Fibroblast of skin of scalp (primary cell): ENCODE measurements at regions not wholly inside any gene's neighbourhood (a gene's known extent, or its start where the extent isn't known, plus 50 kb on each side); places are given as distances from the start of the nearest gene placed in this dataset.
"Not testable (repeated sequence)": the region's sequence is repeated elsewhere in the genome, so short reads cannot be mapped to it uniquely, and the experiment has no call there.

ENCODE experiments used
- DNase-seq: peaks from one replicate; pipeline ENCODE4 v3.0.0-alpha.2; 2013

GRCh38 chr7:16265863-16266458 lies 155.4 kb downstream of the CRPPA start:
- DNase-seq: no peak

DNA sequence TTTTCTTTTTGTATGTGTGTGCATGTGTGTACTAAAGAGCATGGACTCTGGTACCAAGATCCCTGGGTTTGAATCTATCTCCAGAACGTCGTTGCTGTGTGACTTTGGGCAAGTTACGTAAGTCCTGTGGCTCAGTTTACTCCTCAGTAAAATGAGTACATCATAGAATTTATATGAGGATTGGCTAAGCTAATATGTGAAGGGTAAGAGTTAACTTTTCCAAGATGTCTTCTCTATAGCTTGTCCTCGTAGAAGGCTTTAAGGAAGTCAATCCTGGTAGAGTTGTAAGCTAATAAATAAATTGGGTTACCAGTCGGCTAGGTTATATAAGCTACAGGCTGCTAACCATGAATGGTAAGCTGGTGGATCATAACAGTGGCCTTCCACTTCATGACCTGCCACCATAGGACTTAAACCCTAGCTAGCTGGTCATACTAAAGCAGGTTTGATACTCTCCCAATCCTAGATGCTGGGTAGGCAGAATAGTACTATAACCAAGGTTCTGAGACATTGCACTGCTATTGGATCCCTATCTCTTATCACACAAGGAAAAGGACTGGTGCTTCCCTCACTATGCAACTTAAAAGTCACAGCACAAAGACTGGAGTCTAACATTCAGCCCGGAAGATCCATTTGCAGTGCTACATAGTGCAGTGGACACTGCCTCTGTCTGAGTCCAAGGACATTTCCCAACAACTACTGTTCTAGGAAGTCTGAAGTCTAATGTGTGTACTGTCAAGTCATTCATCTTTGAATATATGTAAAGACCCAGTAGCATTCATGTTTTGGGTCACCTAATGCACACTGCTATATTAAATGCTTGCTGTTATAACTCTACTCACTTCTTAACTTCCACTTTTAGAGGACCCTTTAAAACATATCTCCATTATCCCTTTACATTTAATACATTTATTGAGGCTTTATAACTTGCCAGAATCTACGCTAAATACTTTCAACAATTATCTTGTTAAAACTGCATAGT lies 156.2 kb downstream of the CRPPA start:
- no peak for DNase-seq

DNA sequence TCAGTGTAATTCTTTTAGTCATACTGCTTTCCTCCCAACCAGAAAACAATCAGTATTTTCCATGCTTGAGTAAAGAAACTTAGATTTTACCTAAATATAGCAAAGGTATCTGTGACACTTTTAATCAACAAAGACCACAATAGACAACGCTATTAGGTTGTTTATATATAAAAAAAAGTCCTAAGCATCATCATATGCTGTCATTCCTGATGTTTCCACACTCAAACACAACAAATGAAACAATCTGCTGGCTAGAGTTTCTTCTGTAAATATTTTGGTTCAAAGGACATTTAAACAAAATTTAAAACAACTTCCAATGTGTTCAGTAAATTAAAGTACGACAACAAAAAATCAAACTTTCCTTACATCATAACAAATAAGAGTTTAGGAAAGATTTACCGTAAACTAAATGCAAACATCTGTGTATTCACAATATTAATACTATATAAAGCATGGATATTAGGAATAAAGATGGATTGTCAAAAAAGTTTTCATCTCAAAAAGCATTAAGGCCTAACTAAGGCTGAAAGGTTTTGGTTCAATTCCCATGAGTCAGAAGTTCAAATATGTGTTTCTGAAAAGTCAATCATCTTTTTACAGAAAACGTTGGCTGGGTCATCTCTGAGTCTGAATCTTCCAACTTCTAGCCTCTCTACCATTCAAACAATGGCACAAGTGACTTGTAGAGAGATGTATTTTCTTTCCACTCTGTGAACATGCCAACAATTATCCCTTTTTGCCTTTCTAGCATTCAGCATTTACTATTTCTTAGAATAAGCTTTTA lies 157.1 kb downstream of the CRPPA start:
- no peak for DNase-seq

DNA sequence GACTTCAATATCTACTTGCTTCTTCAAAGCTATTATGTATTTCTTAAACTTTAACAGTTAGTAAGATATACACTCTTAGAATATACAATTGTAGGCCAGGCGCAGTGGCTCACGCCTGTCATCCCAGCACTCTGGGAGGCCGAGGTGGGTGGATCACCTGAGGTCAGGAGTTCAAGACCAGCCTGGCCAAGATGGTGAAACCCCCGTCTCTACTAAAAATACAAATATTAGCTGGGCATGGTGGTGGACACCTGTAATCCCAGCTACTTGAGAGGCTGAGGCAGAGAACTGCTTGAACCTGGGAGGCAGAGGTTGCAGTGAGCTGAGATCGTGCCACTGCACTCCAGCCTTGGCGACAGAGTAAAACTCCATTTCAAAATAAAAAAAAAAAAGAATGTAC lies 158.0 kb downstream of the CRPPA start:
- DNase-seq: not testable (repeated sequence)

DNA sequence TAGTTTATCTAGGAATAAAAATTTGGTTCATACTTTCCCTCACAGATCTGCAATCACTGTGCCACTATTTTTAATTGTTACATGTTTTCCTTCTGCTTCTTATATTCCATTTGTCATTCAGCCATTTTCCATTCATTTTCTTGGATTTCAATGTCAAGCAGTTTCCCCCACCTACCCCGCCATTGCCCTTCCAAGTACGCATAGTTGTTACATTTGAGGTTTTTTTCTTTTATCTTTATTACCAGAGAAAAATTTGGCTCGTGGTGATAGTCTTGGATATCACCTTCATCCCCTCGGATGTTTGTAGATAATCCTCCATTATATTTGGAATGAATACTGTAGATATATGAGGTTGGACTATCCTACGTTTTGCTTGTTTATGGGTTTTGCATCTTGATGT lies 159.7 kb downstream of the CRPPA start:
- no peak for DNase-seq

DNA sequence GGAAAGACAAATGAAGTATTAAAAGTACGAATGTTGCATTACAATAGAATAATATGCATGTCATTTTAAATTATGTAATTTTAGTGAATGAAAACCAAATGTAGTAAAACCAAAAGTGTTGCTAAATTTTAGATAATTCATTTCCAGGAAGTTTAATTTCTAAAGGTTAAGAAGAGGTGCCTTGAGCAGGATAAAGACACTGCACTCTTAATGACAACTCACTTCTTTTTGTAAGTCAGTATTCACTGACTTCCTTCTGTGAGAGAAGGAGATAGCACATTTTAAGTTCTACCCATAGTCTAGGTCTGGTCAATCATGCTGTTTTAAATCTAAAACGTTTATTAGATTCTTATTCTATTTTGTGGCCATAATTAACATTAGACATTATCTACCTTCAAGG lies 160.2 kb downstream of the CRPPA start:
- DNase-seq: no peak

DNA sequence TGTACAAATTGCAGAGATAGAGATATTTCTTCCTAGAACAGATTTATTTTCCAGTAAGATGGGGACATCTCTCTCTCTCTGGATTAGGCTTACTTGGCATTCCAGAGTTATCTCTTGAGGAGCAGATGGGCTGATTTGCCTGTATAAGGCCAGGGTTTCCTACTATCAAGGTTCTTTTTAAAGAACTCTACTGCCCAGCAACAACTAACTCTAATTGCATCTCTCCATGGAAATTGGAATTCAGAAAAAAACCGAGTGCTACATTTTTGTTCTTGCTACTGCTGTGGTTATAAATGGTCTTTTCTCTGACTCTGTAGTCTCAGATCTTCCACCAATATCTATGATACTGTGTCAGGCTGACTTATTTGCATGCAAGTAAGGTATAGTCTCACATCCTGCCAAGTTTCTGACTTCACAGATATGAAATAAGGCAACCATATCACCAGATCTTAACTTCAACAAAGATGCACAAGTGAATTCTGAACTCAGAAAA lies 161.1 kb downstream of the CRPPA start:
- DNase-seq: no peak

DNA sequence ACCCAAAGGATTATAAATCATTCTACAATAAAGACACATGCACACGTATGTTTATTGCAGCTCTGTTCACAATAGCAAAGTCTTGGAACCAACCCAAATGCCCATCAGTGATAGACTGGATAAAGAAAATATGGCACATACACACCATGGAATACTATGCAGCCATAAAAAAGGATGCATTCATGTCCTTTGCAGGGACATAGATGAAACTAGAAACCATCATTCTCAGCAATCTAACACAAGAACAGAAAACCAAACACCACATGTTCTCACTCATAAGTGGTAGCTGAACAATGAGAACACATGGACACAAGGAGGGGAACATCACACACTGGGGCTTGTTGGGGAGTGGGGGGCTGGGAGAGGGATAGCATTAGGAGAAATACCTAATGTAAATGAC lies 164.9 kb downstream of the CRPPA start:
- not testable (repeated sequence) for DNase-seq

DNA sequence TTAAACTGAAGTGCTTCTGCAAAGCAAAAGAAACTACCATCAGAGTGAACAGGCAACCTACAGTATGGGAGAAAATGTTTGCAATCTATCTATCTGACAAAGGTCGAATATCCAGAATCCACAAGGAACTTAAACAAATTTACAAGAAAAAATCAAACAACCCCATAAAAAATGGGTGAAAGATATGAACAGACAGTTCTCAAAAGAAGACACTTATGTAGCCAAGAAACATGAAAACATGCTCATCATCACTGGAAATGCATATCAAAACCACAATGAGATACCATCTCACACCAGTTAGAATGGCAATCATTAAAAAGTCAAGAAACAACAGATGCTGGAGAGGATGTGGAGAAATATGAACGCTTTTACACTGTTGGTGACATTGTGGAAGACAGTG lies 165.4 kb downstream of the CRPPA start:
- DNase-seq: not testable (repeated sequence)

GRCh38 chr7:16250655-16251054 lies 170.7 kb downstream of the CRPPA start:
- DNase-seq: not testable (repeated sequence)

GRCh38 chr7:16249204-16249603 lies 172.1 kb downstream of the CRPPA start:
- DNase-seq: not testable (repeated sequence)

DNA sequence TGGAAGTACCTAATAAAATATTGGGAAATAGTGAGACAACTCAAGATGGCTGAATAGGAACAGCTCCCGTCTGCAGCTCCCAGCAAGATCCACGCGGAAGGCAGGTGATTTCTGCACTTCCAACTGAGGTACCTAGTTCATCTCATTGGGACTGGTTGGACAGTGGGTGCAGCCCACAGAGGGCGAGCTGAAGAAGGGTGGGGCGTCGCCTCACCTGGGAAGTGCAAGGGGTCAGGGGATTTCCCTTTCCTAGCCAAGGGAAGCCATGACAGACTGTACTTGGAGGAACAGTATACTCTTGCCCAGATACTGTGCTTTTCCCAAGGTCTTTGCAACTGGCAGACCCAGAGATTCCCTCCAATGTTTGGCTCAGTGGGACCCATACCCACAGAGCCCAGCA lies 172.8 kb downstream of the CRPPA start:
- DNase-seq: not testable (repeated sequence)

- no peak for DNase-seq
Observed at GRCh38 chr7:16244469-16244868, 176.9 kb downstream of the CRPPA start.

DNA sequence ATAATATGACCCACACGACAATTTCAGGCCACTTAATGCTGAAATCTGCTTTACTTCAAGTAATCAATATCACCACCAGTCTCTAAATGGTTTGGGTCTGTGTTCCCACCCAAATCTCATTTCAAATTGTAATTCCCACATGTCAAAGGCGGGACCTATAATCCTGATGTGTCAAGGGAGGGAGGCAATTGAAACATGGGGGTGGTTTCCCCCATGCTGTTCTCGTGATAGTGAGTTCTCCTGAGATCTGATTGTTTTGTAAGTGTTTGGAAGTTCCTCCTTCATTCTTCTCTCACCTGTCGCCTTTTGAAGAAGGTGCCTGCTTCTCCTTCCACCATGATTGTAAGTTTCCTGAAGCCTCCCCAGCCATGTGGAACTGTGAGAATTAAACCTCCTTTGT lies 178.4 kb downstream of the CRPPA start:
- DNase-seq: no peak

- DNase-seq: no peak
Observed at GRCh38 chr7:16241017-16241416, 180.3 kb downstream of the CRPPA start.

- no peak for DNase-seq
Observed at GRCh38 chr7:16236381-16236780, 185.0 kb downstream of the CRPPA start.

- DNase-seq: no peak
Observed at GRCh38 chr7:16235147-16236114, 185.9 kb downstream of the CRPPA start.

DNA sequence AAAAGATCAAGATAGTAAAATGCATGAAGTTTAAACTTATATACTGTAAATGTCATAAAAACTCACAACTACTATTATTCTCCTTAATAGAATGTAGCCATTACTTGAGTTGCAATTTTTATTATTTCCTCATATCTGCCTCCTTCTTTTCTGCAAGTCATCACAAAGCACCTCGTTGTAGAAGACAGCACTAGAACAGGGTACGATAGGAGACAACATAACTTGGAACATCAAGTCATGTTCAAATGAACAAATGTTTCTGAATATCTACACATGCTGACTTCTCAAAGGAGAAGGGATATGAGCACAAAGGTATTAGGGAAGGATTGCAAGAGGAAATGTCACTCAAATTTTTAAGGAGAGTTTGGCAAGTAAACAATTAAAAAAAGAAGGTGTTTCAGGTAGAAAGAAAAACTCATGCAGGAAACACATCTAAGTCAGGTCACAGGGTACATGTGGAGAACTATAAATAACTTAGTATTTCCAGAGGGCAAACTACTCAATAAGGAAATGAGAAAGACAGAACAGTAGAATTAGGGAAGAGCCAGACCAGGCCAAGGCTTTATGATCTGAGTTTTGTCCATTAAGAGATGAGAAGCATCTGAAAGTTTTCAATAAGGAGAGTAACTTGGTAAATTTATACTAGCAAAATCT lies 186.7 kb downstream of the CRPPA start:
- no peak for DNase-seq

GRCh38 chr7:16233517-16233916 lies 187.8 kb downstream of the CRPPA start:
- DNase-seq: no peak

DNA sequence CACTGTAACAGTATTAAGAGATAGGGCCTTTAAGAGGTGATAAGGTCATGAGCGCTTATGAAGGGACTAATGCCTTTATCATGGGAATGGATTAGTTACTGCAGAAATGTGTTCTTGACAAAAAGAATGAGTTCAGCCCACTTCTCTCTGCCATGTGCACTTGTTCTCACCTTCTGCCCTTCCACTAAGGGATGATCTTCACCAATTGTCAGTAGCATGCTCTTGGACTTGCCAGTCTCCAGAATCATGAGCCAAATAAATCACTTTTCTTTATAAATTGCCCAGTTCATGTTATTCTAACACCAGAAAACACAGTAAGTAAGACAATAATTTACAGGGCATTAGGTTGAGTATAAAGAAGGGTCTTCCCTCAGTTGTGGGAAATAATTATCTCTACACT lies 189.1 kb downstream of the CRPPA start:
- DNase-seq: no peak
